HAP-1 (cell line): ENCODE measurements at regions not wholly inside any gene's neighbourhood (a gene's known extent, or its start where the extent isn't known, plus 50 kb on each side); places are given as distances from the start of the nearest gene placed in this dataset.

ENCODE experiments used
- DNase-seq, 2 experiments: peaks; one replicate each; pipeline ENCODE4 v3.0.0-alpha.2; 2016 to 2020; ENCODE audit warnings: low spot score in 2 of 2
- H3K27me3 ChIP-seq: fragments of 250-450 bp; sonication (Bioruptor Pico); 2 replicates; pipeline ENCODE4 v1.5.1; 2020; ENCODE audit warnings: low read depth, mild to moderate bottlenecking, moderate library complexity
- H3K36me3 ChIP-seq: fragments of 250-450 bp; sonication (Bioruptor Pico); replicated peaks from 2 replicates; pipeline ENCODE4 v1.5.1; 2020; ENCODE audit warnings: mild to moderate bottlenecking
- H3K4me1 ChIP-seq: fragments of 250-450 bp; sonication (Bioruptor Pico); 2 replicates; pipeline ENCODE4 v1.5.1; 2020; ENCODE audit warnings: mild to moderate bottlenecking
- H3K4me3 ChIP-seq: fragments of 250-450 bp; sonication (Bioruptor Pico); 2 replicates; pipeline ENCODE4 v1.5.1; 2020; ENCODE audit warnings: mild to moderate bottlenecking, moderate library complexity
- H3K9me3 ChIP-seq: fragments of 250-450 bp; sonication (Bioruptor Pico); 2 replicates; pipeline ENCODE4 v1.5.1; 2020; ENCODE audit warnings: mild to moderate bottlenecking, moderate library complexity
- in situ Hi-C: fragments of 300-500 bp; cut with MboI; formaldehyde crosslinking; loops from 3 replicates; pipeline ENCODE4 v1.14.3; 2020; ENCODE audit warnings: low sequenced_read_pairs, inconsistent platforms, mixed read lengths

- in situ Hi-C loops: no loop called here
- no peaks in the 10 kb centered on the region for H3K27me3 ChIP-seq
- peaks cover 8% of the 10 kb centered on the region for H3K4me1 ChIP-seq
- H3K36me3 ChIP-seq: no peaks in the 10 kb centered on the region
- H3K9me3 ChIP-seq: no peaks in the 10 kb centered on the region
- no peak for DNase-seq
- no peak overlapping the region for H3K4me3 ChIP-seq
These were observed 88.2 kb upstream of the HAND1 start for GRCh38 chr5:154566146-154566680.

GRCh38 chr5:154565123-154565522 lies 87.1 kb upstream of the HAND1 start:
- H3K4me3 ChIP-seq: no peak overlapping the region
- H3K4me1 ChIP-seq: no peaks in the 10 kb centered on the region
- in situ Hi-C loops: no loop called here
- H3K27me3 ChIP-seq: no peaks in the 10 kb centered on the region
- H3K36me3 ChIP-seq: no peaks in the 10 kb centered on the region
- no peak for DNase-seq
- no peaks in the 10 kb centered on the region for H3K9me3 ChIP-seq

- DNase-seq: no peak
- Histone ChIP-seq H3K4me1 (no peaks in the 10 kb centered on the region), H3K36me3 (no peaks in the 10 kb centered on the region), H3K9me3 (no peaks in the 10 kb centered on the region), H3K27me3 (0 out of 2 replicates have a peak, but pooled peaks cover 4% of the 10 kb centered on the region), H3K4me3 (no peak overlapping the region)
- in situ Hi-C loops: no loop called here
These were observed 84.3 kb upstream of the HAND1 start for GRCh38 chr5:154562244-154562880.

GRCh38 chr5:154559398-154560276 lies 81.6 kb upstream of the HAND1 start:
- Histone ChIP-seq H3K27me3 (0 out of 2 replicates have a peak, but pooled peaks cover 4% of the 10 kb centered on the region), H3K36me3 (no peaks in the 10 kb centered on the region), H3K4me1 (no peaks in the 10 kb centered on the region), H3K9me3 (no peaks in the 10 kb centered on the region), H3K4me3 (no peak overlapping the region)
- DNase-seq: no peak
- in situ Hi-C loops: no loop called here

- Histone ChIP-seq H3K36me3 (no peaks in the 10 kb centered on the region), H3K27me3 (0 out of 2 replicates have a peak, but pooled peaks cover 4% of the 10 kb centered on the region), H3K4me3 (no peak overlapping the region), H3K9me3 (peaks cover 3% of the 10 kb centered on the region), H3K4me1 (no peaks in the 10 kb centered on the region)
- DNase-seq: no peak
- in situ Hi-C loops: no loop called here
These were observed 79.5 kb upstream of the HAND1 start for GRCh38 chr5:154557548-154557947.

- DNase-seq: no peak
- Histone ChIP-seq H3K4me1 (no peaks in the 10 kb centered on the region), H3K4me3 (no peak overlapping the region), H3K36me3 (no peaks in the 10 kb centered on the region), H3K27me3 (peaks cover 6% of the 10 kb centered on the region; the same call in 1 of the 2 replicates), H3K9me3 (no peaks in the 10 kb centered on the region)
- in situ Hi-C loops: no loop called here
These were observed 69.5 kb upstream of the HAND1 start for GRCh38 chr5:154547551-154547950.

GRCh38 chr5:154546719-154547118 lies 68.7 kb upstream of the HAND1 start:
- in situ Hi-C loops: no loop called here
- DNase-seq: no peak
- no peak overlapping the region for H3K4me3 ChIP-seq

GRCh38 chr5:154544646-154545045 lies 66.6 kb upstream of the HAND1 start:
- Histone ChIP-seq H3K9me3 (no peaks in the 10 kb centered on the region), H3K4me1 (no peaks in the 10 kb centered on the region; the same call in 1 of the 2 replicates), H3K4me3 (no peak overlapping the region), H3K36me3 (no peaks in the 10 kb centered on the region), H3K27me3 (peaks cover 6% of the 10 kb centered on the region; the same call in 1 of the 2 replicates)
- in situ Hi-C loops: no loop called here
- no peak for DNase-seq

More at GRCh38 chr5:154546719-154547118, 68.7 kb upstream of the HAND1 start:
- Histone ChIP-seq H3K9me3 (no peaks in the 10 kb centered on the region), H3K36me3 (no peaks in the 10 kb centered on the region), H3K4me1 (no peaks in the 10 kb centered on the region), H3K27me3 (peaks cover 6% of the 10 kb centered on the region; the same call in 1 of the 2 replicates)

GRCh38 chr5:154543380-154543779 lies 65.4 kb upstream of the HAND1 start:
- in situ Hi-C loops: no loop called here
- Histone ChIP-seq H3K9me3 (no peaks in the 10 kb centered on the region), H3K36me3 (no peaks in the 10 kb centered on the region), H3K4me1 (no peaks in the 10 kb centered on the region; the same call in 1 of the 2 replicates), H3K4me3 (no peak overlapping the region), H3K27me3 (peaks cover 6% of the 10 kb centered on the region; the same call in 1 of the 2 replicates)
- DNase-seq: no peak

GRCh38 chr5:154542581-154542980 lies 64.6 kb upstream of the HAND1 start:
- no peak for DNase-seq
- H3K36me3 ChIP-seq: no peaks in the 10 kb centered on the region
- H3K4me1 ChIP-seq: no peaks in the 10 kb centered on the region; the same call in 1 of the 2 replicates
- H3K4me3 ChIP-seq: no peak overlapping the region
- in situ Hi-C loops: no loop called here
- H3K9me3 ChIP-seq: no peaks in the 10 kb centered on the region
- H3K27me3 ChIP-seq: peaks cover 6% of the 10 kb centered on the region; the same call in 1 of the 2 replicates

GRCh38 chr5:154542000-154542399 lies 64.0 kb upstream of the HAND1 start:
- no peaks in the 10 kb centered on the region for H3K9me3 ChIP-seq
- H3K4me1 ChIP-seq: no peaks in the 10 kb centered on the region; the same call in 1 of the 2 replicates
- H3K27me3 ChIP-seq: peaks cover 6% of the 10 kb centered on the region; the same call in 1 of the 2 replicates
- no peak overlapping the region for H3K4me3 ChIP-seq
- DNase-seq: no peak
- in situ Hi-C loops: no loop called here
- no peaks in the 10 kb centered on the region for H3K36me3 ChIP-seq

GRCh38 chr5:154541553-154541952 lies 63.5 kb upstream of the HAND1 start:
- in situ Hi-C loops: no loop called here
- Histone ChIP-seq H3K36me3 (no peaks in the 10 kb centered on the region), H3K9me3 (no peaks in the 10 kb centered on the region), H3K27me3 (peaks cover 8% of the 10 kb centered on the region; the same call in 1 of the 2 replicates), H3K4me1 (no peaks in the 10 kb centered on the region; the same call in 1 of the 2 replicates), H3K4me3 (no peak overlapping the region)
- DNase-seq: peak in 1 of 2 experiments; percentile 23

GRCh38 chr5:154540600-154540999 lies 62.6 kb upstream of the HAND1 start:
- no peaks in the 10 kb centered on the region for H3K36me3 ChIP-seq
- no peak overlapping the region for H3K4me3 ChIP-seq
- in situ Hi-C loops: no loop called here
- no peaks in the 10 kb centered on the region; the same call in 1 of the 2 replicates for H3K4me1 ChIP-seq
- H3K27me3 ChIP-seq: peaks cover 9% of the 10 kb centered on the region; the same call in 1 of the 2 replicates
- peak in 1 of 2 experiments; percentile 1 for DNase-seq
- H3K9me3 ChIP-seq: no peaks in the 10 kb centered on the region
